Activated T-cell treated with anti-CD3 and anti-CD28 coated beads for 4 hours (primary cell): ENCODE measurements at regions not wholly inside any gene's neighbourhood (a gene's known extent, or its start where the extent isn't known, plus 50 kb on each side); places are given as distances from the start of the nearest gene placed in this dataset.

ENCODE experiments used
- DNase-seq: peaks from one replicate; pipeline ENCODE4 v3.0.0-alpha.2; 2020

DNA sequence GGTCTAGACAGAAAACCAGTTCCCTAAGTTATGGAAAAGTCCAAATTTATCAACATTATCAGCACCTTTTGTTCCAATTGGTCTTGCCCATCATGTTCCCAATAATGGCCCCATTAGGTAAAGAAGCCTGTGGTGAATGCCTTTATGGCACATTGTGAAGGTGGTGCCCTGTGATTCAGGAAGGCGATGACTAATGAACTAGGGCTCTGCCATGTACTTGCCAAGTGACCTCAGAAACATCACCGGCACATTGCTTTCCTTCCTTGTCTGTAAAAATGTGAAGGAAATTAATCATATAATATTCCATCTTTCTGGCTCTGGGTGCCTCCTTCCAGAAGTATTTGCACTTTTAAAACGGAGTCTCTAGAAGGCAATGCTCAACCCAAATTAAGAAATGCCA lies 132.3 kb downstream of the UNC5CL start:
- no peak for DNase-seq

DNA sequence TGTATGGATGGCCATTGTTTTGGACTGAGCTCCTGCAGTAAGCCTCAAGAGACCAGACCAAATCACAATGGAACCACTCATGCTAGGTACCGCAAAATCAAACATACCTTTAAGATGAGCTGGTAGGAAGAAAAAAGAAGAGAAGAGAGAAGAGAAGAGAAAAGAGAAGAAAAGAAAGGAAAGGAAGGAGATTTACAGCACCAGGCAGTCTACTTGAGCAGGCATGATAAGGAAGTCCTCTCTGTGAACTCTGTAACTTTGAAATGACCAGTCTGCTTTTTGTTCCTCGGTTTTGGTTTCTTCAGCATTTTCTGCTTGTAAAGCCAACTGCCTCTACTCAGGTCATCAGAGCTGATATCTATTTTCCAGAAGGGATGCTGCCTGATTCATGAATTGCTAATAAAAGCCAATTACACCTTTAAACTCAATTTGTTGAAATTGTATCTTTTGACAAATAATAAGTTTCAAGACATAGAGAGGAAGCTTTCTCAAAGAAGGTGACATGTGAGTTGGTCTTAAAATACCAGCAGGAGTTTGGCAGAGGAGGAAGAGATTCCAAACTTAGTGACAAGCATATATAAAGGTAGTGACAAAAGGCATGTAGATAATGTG lies 134.3 kb downstream of the UNC5CL start:
- no peak for DNase-seq

DNA sequence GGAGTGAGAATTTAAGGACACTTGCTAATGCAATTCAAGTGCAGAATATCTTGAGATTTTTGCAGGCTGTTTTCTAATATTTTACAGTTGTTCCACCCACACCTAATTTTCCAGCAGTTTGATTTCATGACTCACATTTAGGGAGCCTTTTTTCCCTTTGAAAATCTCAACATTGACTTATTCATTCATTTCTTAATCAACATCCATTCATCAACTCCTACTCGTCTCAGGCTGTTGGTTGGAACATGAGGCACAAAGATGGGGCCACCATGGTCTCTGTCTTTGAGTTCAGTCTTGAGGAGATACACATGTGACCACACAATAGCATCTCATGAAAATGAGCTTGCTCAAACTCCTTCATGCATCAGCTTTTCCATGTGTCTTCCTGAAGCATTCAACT lies 135.6 kb downstream of the UNC5CL start:
- DNase-seq: no peak

DNA sequence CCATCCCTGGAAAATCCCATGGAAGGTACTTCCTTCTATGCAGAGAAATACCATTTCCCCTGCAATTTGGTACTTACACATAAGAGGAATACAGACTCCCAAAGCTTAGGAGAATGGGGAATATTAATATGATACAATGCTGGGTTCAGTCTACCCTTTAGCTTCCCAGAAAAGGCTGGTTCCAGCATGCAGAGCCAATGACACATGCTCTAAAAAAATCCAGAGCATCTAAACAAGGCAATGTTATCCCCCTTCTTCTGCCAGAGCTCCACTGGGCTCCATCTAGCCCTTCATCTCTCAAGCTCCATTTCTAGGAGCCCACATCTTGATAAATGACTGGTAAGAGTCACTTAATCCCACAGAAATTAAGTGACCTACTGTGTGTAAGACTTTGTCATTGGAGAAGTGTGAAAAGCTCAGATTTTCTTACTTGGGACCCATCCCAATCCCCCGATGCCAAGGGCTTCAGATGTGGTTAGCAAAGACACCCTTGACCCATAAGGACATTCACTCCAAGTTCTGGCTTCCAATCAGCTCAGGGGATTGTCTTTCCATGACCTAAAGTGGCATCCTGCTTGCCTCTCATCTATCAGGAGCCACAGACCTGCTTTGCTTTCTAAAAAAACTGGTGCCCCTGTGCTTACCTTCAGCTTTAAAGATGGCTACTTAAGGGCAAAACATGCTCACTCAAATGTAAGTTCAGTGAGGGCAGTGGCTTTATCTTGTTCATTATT lies 137.5 kb downstream of the UNC5CL start:
- DNase-seq: no peak

DNA sequence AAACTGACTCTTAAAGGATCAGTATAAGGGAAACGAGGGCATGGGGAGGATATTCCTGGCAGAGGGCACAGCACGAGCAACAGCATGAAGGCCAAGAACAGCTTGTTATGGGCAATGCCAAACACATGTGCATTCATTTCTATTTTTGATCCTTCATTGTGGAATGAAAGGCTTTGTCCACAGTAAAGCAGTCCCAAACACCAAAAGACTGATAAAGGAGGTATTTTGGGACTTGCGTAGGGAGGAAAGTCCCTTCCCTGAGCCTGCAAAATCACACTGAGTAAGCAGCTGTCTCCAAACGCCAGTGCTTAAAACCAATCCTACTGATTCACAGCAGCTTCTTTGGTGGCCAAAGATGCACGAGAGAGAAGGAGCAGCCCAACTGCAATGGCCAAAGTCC lies 138.2 kb downstream of the UNC5CL start:
- DNase-seq: no peak

DNA sequence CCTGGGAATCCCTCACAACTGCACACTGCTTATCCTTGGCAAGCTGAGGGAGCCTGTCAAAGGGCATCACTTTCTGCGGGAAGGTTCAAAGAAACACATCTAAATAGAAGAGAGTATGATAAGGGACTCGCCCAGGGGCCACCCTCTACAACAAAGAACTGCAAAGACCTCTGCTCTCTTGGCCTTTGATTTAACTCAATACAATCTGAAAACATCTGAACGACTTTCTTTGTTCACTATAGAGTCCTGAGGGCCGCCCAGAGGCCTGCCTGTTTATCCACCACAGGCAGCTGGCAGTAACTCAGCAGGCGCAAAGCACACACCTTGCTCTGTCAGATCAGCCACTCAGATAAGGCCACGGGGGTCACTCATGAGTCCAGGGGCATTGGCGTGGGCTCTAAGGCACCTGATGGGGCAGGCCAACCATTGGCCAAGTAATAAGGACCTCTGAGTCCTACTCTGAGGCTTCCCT lies 139.3 kb downstream of the UNC5CL start:
- DNase-seq: no peak

DNA sequence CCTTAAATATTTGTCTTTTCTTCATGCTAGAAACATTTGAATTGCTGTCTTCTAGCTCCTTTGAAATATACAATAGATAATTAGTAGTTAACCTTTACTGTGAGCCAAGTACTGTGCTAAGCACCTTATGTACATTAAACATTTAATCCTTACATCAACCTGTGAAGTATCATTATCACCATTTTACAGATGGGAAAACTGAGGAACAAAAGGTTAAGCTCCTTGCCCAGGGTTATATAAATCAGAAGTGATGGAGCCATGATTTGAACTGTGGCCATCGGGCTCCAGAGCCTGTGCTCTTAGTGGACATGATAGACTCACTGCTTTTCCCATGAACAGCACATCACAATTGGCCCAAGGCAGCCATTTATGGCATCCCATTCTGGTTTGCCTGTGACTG lies 140.9 kb downstream of the UNC5CL start:
- DNase-seq: no peak

DNA sequence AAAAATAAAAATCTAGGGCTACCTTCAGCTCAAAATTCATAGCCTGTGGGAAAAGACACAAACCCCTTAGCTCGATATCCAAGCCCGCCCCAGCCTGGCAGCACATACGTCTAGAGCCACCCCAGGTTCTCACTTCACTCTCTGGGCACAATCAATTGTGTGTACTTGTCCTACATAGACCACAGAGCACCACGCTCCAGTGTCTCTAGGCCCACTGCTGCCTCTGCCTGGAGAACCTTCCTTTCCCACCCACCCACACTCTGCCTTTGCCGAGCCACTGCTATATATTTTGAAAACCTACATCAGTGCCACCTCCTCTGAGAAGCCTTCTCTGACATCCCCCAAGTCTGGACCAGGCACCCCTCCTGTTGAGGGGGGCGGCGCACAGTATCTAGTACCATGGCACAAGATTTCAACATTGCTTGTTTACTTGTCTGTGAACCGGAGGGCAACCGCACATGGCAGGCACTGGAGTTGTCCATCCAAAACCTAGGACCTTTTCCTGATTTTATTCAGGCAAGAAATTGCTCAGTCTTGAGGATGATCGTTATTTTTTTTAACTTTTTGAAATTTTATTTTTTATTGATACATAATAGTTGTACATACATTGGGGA lies 141.5 kb downstream of the UNC5CL start:
- DNase-seq: no peak

DNA sequence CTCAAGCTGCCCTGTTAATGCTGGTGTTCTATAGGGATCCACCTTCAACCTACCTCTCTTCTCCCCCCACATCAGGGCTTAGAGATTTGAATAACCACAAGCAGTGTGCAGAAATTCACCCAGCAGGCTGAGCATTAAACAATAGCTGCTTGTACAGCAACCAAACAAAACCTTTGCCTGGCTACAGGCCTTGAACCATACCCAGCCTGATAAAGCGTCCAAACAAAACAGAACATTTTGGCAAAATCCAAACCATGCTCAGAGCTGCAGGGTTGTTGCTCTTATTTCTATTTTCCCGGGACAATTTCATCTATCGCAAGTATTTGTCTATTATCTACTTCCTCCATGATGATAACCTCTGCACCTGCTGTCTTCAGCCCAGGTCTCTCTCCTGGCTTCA lies 142.3 kb downstream of the UNC5CL start:
- no peak for DNase-seq

DNA sequence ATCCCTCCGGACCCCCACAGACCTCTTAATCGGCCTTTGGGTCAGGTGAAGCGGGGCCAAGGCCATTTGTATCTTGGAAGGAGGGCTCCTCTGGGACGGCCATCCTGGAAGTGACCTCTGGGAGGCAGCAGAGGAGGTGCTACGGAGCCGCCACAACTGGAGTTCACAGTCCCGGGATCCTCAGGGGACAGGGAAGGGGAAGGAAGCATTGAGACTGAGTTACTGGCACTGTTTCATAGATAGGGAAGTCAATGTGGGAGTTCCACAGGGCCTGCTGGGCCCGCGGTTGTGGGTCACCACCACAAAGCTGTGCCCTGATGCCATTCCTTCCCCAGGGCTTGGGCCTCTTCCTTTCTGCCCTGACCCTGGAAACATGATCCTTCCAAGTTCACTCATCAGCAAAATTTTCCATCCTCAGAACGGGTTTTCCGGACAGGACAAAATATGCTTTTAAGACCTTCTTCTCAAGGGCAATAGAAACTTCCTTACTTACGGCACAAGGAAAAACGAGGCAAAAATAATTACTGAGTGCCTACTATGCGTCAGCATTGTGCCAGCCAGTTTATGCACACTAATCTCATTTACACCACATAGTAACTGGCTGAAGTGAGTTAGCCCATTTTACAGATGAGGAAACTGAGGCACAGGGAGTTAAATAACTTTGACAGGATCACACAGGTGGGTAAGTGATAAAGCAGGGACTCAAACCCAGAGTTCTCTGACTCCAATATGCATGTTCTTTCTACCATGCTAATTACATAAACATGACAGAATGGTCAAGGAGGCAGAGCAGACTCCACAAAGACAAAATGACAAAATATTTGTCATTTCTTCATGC lies 143.8 kb downstream of the UNC5CL start:
- DNase-seq: no peak

DNA sequence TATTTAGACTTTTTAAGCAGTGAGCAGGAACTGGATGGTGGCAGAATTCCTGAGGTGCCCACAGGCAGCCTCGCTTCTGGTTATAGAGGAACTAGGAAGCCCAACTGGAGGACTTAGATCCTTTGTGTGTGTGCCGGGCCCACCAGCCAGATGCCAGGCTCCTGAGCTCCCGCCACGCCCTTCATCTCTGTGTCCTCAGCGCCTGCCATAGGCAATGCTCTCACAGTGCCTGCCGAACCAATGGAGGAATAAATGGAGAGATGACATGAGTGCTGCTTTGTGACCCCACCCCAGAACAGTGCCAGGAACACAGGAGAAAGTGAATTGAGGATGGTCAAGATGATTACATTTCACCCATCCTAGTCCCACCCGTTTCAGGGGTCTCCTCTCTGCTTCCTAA lies 146.0 kb downstream of the UNC5CL start:
- no peak for DNase-seq

DNA sequence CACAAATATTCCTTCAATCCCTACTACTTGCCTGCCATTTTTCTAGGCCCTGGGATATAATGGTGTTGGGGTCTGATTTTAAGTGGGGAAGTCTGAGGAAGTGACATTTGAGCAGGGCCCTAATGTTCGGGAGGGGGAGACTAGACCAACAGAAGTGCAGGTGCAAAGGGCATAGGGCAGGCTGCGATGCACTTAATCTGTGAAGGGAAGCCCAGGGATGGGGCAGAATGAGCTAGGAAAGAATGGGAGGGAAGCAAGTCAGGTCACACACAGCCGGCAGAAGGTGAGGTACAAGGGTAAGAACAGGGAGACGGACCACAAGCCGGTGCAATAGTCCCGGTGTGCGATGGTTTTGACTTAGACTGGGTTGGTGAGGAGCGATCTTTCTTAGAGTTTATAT lies 146.8 kb downstream of the UNC5CL start:
- no peak for DNase-seq

DNA sequence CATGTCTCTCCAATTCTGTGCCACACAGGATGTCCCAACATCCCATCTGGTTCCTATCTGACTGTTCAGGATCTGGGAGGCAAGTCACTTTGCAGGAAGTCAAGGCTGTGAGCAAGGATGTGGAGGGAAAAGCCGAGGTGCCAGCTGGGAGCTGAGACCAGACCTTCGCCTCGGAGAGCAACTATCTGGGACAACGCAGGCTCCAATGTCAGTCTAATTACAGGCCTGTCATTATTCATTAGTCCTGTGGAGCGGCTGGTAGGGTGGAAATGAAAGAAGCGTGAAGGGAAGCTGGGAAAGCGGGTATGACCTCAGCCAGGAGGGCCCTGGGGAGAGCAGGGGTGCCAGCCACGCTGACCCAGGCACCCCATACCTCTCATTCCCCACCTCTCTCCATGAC lies 147.3 kb downstream of the UNC5CL start:
- no peak for DNase-seq

DNA sequence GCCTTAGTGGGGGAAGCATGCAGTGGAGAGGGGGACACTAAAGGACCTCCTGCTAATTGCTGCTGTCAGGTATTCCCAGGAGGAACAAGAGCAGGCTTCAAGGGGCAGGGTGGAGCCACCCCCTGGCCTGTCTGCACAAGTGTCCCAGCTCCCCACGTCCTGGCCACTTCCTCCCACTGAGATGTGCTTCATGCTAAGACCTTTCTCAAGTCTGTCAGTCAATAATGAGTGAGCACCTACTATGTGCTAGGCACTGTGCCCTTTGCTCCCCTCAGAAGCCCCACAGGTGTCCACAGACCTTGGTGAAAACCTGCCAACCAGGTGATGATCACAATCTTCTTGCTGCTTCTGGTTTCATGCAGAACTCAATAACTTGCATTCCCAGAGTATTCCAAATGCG lies 147.9 kb downstream of the UNC5CL start:
- DNase-seq: no peak

DNA sequence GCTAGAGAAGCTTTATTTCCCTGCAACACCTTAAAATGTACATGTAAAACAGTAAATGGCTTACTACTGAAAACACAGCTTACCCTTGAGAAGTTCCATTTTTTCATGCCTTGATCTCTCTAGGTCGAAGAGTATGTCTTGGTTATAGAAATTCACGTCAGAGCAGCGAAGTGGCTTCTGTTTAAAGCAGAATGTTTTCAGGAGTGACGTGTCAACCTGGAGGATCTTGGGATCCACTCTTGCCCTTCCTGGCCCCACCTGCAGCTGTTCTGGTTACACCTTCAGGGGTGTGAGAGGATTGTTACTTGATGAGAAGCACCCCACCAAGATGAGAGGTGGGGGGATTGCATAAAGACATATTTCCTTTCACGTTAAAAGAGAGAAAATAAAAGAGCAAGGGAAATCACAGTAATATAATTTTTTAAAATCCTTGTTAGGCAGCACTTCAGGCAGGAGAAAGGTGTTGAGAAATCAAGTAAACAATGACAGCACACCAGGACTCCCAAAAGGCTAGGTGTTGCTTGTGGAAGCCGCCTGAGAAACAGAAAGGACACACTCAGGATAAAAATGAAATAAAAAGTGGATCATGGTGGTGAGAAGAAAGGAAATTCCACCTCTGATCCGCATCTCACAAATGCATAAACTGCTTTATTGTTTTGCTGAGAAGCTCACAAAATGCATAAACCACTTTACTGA lies 149.7 kb downstream of the UNC5CL start:
- no peak for DNase-seq

DNA sequence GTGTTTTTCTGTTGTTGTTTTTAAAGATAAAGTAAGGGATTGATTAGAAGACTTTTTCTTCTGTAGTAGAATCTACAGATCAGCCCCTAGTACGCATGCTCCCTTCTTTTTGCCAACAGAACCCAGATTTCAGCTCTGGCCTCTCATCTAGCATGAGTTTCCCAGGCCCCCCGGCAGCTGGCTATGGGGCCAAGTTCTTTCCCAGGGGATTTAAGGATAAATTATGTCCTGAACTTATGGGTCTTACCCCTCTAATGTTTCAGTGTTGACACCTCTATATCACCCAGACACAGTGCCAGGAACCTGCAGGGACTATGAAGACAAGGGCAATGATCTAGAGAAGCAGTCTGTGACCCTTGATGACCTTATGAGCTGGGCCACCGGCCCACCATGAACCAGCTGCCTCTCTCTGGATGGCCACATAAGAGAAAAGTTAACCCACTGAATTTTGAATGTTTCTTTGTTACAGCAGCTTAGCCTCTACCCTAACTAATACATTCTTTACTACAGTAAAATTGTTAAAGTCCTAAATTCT lies 150.5 kb downstream of the UNC5CL start:
- DNase-seq: no peak

DNA sequence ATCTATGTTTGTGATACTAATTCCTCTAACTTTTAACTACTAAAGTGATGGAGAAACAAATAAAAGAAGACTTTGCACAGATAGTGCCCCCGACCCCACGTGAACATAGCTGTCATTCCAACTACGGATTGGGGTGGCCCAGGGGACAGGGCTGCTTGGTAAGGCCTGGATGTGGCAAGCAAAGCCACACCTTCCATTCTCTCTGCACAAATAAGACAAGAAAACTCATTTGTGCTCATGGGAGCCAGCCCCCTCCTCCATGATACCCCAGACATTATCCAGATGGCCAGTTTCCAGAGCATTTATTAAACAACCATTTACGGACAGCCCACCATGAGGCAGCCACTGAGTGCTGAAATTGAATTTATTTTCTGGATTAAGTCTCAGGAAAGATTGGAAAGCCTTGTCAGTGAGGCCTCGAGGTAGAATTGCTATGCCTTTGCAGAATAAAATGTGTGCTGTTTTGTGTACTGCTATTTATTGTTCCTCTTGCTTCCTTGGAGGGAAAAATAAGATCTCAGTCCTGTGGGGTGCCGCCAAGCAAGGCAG lies 151.2 kb downstream of the UNC5CL start:
- no peak for DNase-seq

DNA sequence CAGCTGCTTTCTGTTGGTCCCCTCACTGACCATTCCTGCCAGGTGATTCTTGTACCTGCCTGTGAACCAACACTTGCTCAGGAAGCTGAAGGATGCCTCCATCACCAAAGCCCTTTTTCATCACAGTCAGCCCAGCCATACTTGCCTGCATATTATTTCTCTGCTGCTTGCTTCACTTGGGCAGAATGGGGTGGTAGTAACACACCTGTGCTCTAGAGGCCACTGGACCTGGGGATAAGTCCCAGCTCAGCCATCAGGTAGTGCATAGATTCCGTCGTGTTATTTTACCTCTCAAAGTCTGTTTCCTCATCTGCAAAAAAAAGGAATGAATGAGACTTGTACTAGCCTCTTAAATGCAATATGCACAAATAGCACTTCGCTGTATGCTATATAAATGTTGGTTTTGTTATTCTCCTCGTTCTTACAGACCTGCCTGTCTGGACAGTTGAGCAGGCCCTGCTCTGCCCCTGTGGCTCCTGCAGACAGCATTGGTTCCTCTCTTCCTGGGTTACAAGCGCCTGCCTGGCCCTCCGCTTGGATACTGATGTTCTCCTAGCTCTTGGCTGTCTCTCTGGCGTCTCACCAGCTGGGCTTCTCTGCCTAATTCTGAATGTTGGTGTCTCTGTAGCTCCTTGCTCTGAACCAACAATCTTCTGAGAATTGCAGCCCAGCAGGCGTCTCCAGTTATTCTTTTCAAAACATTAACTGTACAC lies 151.8 kb downstream of the UNC5CL start:
- DNase-seq: no peak

DNA sequence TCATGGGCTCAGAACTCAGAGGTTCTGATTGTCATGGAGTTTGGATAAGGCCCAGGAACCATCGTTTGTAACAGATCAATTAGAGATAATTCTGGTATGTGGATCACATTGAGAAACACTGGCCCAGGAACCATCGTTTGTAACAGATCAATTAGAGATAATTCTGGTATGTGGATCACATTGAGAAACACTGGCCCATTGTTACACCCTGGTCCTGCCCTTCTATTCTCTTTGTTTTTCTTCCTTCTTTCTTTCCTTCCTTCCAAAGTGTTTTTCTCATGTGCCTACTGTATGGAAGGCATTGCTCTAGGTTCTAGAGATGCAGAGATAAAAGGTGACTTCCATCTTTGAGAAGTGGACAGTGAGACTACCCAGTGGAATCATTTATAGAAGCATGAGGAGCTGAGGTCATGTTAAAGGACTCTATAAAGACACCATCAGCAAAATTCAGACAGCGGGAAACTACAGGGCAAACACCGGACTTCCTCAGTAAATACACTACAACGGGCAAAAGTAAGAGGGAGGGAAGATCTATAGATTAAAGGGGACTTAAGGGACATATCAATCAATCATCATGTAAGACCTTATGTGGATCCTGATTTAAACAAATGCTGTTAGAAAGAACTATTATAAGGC lies 153.8 kb downstream of the UNC5CL start:
- DNase-seq: no peak

DNA sequence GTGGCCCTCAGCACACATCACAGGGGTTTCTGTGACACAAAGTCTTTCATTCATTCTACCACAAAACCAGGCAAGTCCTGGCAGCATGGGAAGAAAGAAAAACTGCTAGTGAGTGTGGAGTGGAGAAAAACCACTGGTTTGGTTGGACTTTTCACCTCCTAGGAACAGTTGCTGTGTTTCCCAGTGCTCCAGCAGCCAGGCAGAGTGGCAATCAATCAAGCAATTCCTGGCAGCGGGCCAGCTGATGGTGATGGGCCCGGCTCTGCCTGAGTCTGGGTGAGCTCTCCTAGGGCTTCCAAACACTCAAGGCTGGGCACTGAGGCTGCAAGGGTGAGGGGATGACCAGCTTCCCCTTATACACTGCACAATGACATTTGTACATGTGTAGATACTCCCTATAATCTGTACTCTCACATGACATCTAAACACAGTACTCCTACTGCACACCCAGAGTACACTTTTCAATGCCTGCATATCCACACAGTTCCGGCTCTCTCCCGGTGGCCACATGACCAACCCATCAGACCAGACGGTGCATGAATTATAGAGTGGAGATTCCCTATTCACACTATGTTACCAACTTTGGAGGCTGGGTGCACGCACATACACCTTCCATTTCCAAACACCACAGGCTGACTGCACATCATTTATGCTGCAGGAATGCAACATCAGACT lies 156.6 kb downstream of the UNC5CL start:
- DNase-seq: no peak

DNA sequence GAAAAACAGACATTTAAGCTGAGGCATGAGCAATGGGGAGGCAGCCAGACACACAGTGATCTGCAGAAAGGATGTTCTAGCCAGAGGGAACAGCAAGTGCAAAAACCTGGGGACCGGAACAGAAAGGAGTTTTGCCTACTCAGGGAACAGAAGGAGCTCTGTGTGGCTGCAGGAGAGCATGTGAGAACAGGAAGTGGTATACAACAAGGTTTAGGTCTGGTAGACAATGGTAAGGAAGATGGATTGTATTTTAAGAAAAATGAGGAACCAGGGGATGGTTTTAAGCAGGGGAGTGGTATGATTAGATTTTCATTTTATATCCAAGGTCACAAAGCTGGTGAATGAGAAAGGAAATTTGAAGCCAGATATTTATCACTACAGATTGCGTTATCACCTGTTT lies 157.5 kb downstream of the UNC5CL start:
- no peak for DNase-seq
